ENCODE measurements at regions not wholly inside any gene's neighbourhood (a gene's known extent, or its start where the extent isn't known, plus 50 kb on each side); places are given as distances from the start of the nearest gene placed in this dataset.

GRCh38 chr21:22201126-22201525 is 1202.9 kb downstream of the NCAM2 start:
- TF ChIP-seq POLR2A (IDR thresholded peaks at IDR 0.05) (no peak), EP300 (IDR thresholded peaks at IDR 0.05) (no peak), POLR2AphosphoS5 (IDR thresholded peaks at IDR 0.05) (no peak)
- TF ChIP-seq, protein P1, sequence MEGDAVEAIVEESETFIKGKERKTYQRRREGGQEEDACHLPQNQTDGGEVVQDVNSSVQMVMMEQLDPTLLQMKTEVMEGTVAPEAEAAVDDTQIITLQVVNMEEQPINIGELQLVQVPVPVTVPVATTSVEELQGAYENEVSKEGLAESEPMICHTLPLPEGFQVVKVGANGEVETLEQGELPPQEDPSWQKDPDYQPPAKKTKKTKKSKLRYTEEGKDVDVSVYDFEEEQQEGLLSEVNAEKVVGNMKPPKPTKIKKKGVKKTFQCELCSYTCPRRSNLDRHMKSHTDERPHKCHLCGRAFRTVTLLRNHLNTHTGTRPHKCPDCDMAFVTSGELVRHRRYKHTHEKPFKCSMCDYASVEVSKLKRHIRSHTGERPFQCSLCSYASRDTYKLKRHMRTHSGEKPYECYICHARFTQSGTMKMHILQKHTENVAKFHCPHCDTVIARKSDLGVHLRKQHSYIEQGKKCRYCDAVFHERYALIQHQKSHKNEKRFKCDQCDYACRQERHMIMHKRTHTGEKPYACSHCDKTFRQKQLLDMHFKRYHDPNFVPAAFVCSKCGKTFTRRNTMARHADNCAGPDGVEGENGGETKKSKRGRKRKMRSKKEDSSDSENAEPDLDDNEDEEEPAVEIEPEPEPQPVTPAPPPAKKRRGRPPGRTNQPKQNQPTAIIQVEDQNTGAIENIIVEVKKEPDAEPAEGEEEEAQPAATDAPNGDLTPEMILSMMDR (IDR thresholded peaks at IDR 0.05) = no peak
- Histone ChIP-seq H3K9me3 (no peaks in the 10 kb centered on the region), H3K27me3 (no peaks in the 10 kb centered on the region), H3K4me3 (no peak overlapping the region), H3K4me1 (no peaks in the 10 kb centered on the region), H3K36me3 (no peaks in the 10 kb centered on the region), H3K27ac (no peak overlapping the region)
- ATAC-seq (ENCODE audit: low FRiP score in 2 of 2) (no peak), DNase-seq (no peak)
- 68 to 81% methylated on average over 4 of the region's 4 CpGs for WGBS, 2 donors

DNA sequence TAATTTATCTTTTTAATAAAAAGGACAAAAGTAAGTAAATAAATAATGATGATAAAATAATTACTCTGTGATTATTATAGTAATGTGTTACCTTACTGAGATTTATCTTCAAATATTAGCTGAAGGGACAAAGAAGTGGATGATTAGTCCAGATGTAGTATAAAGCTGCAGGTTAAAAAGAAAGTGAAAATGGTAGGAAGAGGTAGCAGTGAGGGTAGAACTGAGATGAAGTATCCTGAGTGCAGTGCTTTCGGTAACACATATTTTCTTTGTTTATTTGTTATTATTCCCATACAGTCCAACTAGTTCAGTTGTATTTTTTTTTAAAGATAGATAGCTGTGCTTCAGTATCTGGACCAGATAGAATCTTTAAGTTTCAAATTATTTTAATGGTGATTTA is 1203.5 kb downstream of the NCAM2 start:
- Histone ChIP-seq H3K4me1 (no peaks in the 10 kb centered on the region), H3K27ac (no peak overlapping the region), H3K36me3 (no peaks in the 10 kb centered on the region), H3K27me3 (no peaks in the 10 kb centered on the region), H3K9me3 (no peaks in the 10 kb centered on the region), H3K4me3 (no peak overlapping the region)
- TF ChIP-seq POLR2AphosphoS5 (IDR thresholded peaks at IDR 0.05) (no peak), EP300 (IDR thresholded peaks at IDR 0.05) (no peak), POLR2A (IDR thresholded peaks at IDR 0.05) (no peak)
- TF ChIP-seq, protein P1 (IDR thresholded peaks at IDR 0.05) = no peak
- DNase-seq (no peak), ATAC-seq (ENCODE audit: low FRiP score in 2 of 2) (no peak)
- 71 to 85% methylated on average over 1 of the region's 1 CpG for WGBS, 2 donors

DNA sequence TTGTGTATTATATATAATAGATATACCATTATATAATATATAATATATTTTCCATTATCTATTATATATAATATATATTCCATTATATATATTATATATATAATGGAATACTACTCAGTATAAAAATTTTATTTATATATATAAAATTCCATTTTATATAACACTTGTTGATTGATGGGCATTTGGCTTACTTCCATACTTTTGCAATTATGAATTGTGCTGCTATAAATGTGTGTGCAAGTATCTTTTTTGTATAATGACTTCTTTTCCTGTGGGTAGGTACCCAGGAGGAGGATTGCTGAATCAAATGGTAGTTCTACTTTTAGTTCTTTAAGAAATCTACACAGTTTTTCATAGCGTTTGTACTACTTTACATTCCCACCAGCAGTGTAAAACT is 1211.1 kb downstream of the NCAM2 start:
- Histone ChIP-seq H3K36me3 (no peaks in the 10 kb centered on the region), H3K9me3 (peaks cover 0 to 5% (median 0%) of the 10 kb centered on the region in 4 donors), H3K27me3 (no peaks in the 10 kb centered on the region), H3K4me3 (no peak overlapping the region), H3K27ac (no peak overlapping the region), H3K4me1 (no peaks in the 10 kb centered on the region)
- TF ChIP-seq EP300 (IDR thresholded peaks at IDR 0.05) (no peak), POLR2AphosphoS5 (IDR thresholded peaks at IDR 0.05) (no peak), POLR2A (IDR thresholded peaks at IDR 0.05) (no peak)
- TF ChIP-seq, protein P1 (IDR thresholded peaks at IDR 0.05) = no peak
- no peak for ATAC-seq (ENCODE audit: low FRiP score in 2 of 2)
- 85 to 92% methylated on average over 1 of the region's 1 CpG for whole genome bisulfite sequencing, 2 donors
- no peak for DNase-seq

DNA sequence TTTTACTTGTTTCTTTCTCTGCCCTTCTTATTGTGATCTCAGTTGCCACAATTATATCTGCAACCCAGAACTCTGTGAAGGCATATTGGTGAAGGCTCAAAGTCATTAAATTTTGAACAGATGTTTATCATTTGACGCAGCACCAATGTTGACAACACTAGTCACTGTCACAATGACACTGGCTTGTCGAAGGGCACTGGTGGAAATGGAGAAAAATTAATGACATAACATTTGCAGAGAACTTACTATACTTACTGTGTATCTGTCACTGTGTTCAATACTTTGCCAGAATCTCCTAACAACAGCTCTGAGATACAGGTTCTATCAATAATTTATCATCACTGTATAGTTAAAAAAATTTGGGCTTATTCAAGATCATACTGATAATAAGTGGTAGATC is 1213.7 kb downstream of the NCAM2 start:
- no peaks in the 10 kb centered on the region for H3K36me3 ChIP-seq
- TF ChIP-seq EP300 (IDR thresholded peaks at IDR 0.05) (no peak), POLR2AphosphoS5 (IDR thresholded peaks at IDR 0.05) (no peak), POLR2A (IDR thresholded peaks at IDR 0.05) (no peak)
- TF ChIP-seq, protein P1 (IDR thresholded peaks at IDR 0.05) = no peak

DNA sequence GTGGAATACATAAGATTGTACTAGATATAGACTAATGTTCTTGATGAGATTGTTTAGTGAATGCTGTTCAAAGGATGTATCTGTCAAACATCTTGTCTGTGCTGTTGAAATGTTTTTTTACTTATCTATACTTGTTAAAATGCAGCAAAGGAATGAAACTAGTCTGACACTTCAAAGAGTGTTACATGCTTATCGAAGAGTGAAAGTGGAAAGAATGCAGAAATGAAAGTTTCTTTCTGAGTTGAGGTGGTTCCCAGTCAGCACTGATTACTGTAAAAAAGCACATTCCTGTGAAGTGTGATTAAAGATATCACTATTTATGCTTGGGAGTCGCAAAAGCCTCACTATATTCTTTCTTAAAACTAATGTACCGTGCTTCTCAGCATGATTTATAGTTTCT is 1225.2 kb downstream of the NCAM2 start:
- no peak overlapping the region for H3K27ac ChIP-seq
- H3K4me3 ChIP-seq = no peak overlapping the region
- no peaks in the 10 kb centered on the region for H3K27me3 ChIP-seq
- no peak for TF ChIP-seq EP300 (IDR thresholded peaks at IDR 0.05)
- TF ChIP-seq, protein P1 (IDR thresholded peaks at IDR 0.05) = no peak
- TF ChIP-seq POLR2A (IDR thresholded peaks at IDR 0.05) = no peak
- TF ChIP-seq POLR2AphosphoS5 (IDR thresholded peaks at IDR 0.05) = no peak
- H3K36me3 ChIP-seq = no peaks in the 10 kb centered on the region
- 23 to 33% methylated on average over 3 of the region's 3 CpGs for WGBS, 2 donors
- ATAC-seq (ENCODE audit: low FRiP score in 2 of 2) (no peak), DNase-seq (no peak)
- no peaks in the 10 kb centered on the region for H3K4me1 ChIP-seq
- no peaks in the 10 kb centered on the region for H3K9me3 ChIP-seq

More for the DNA sequence above, 1213.7 kb downstream of the NCAM2 start:
- Histone ChIP-seq H3K4me1 (no peaks in the 10 kb centered on the region), H3K27me3 (no peaks in the 10 kb centered on the region), H3K4me3 (no peak overlapping the region), H3K9me3 (peaks cover 0 to 5% (median 0%) of the 10 kb centered on the region in 4 donors), H3K27ac (no peak overlapping the region)
- ATAC-seq (ENCODE audit: low FRiP score in 2 of 2) = no peak
- DNase-seq = no peak
- 78 to 81% methylated on average over 2 of the region's 2 CpGs for WGBS, 2 donors

Measured in upper lobe of left lung (tissue), 6 donors.